GM19025 (cell line): ENCODE measurements at regions not wholly inside any gene's neighbourhood (a gene's known extent, or its start where the extent isn't known, plus 50 kb on each side); places are given as distances from the start of the nearest gene placed in this dataset.
"Not testable (repeated sequence)": the region's sequence is repeated elsewhere in the genome, so short reads cannot be mapped to it uniquely, and the experiment has no call there.

Source experiments
- ATAC-seq: cut with Tn5 transposase; IDR thresholded peaks from one replicate; pipeline ENCODE4 v1.9.1; 2021; ENCODE audit warnings: mild to moderate bottlenecking, low read depth, moderate library complexity; ENCODE audit not compliant: unreplicated experiment

GRCh38 chr5:72760259-72760658 lies 56.2 kb upstream of the TNPO1 start:
- no peak for ATAC-seq

GRCh38 chr5:72752909-72753308 lies 63.6 kb upstream of the TNPO1 start:
- ATAC-seq, result no peak

DNA sequence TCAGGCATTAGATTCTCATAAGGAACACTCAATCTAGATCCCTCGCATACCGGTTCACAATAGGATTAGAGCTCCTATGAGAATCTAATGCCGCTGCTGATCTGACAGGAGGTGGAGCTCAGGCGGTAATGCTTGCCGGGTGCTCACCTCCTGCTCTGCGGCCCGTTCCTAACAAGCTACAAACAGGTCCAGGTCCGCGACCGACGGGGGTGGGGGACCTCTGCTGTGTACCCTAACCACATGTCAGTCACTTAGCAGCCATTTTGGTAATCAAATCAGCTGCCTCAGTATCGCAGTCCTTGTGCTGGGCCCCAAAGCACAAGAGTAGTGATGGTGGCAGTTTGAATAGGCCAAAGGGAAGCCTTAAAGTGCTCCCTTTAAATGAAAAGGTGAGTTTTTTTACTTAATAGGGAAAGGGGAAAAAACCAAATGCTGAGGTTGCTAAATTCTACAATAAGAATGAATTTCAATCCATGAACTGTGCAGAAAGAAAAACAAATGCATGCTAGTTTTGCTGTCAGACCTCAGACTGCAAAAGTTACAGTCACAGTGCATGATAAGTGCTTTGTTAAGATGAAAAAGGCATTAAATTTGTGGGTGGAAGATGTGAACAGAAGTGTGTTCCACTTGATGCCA lies 67.0 kb upstream of the TNPO1 start:
- no peak for ATAC-seq

DNA sequence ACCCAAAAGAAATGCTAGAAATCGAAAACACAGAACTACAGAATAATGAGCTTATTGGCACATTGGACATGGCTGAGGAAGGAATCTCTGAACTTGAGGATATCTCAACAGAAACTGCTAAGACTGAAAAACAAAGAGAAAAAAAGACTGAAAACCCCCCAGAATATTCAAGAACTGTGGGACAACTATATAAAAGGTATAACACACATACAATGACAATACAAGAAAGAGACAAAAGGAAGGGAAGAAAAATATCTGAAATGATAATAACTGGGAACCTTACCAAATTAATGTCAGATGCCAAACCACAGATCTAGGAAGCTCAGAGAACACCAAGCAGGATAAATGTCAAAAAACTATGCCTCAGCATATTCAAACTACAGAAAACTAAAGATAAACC lies 68.6 kb upstream of the TNPO1 start:
- no peak for ATAC-seq

GRCh38 chr5:72746736-72747135 lies 69.7 kb upstream of the TNPO1 start:
- no peak for ATAC-seq

- ATAC-seq, result no peak
Observed at GRCh38 chr5:72744136-72744535, 72.3 kb upstream of the TNPO1 start.

DNA sequence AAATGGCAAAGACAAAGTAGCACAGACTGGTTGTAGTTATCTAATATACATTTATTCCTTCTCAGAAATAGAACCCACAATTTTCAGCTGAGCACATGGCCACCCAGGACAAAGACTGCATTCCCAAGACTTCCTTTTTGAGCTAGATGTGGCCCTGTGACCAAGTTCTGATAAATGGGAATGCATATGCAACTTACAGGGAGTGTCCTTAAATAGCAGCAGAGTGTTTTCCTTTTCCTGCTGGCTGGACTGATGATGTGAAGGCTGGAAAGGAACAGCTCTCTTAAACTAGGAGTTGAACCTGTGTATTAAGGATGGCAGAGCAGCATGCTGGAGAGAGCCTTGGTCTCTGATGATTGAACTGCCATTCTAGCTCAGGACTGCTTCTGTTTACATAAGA lies 74.7 kb upstream of the TNPO1 start:
- ATAC-seq, result no peak

GRCh38 chr5:72733810-72734209 lies 82.7 kb upstream of the TNPO1 start:
- ATAC-seq, result no peak

GRCh38 chr5:72723581-72723980 lies 92.9 kb upstream of the TNPO1 start:
- ATAC-seq, result no peak

DNA sequence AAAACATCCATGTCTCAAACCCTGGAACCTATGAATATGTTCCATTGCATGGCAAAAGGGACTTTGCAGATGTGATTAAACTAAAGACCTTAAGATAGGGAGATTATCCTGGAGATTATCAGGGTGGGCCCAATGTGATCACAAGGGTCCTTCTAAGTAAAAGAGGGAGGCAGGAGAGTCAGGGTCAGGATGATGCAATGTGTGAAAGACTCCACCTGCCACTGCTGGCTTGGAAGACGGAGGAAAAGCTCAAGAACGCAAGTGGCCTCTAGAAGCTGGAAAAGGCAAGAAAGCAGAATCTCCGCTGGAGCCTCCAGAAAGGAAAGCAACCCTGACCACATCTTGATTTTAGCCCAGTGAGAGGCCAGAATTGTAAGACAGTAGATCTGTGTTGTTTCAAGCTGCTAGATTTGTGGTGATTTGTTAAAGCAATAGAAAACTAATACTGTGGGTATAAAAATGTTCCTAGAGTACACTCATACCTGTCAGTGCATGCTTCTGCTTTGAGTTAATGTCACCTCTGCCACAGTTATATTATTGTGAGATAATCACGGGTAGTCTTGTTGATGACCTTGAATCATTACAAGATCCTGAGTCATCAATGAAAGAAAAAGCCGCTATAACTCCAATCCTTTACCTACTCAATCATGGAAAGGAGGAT lies 93.5 kb upstream of the TNPO1 start:
- ATAC-seq, result no peak

- no peak for ATAC-seq
Observed at GRCh38 chr5:72721844-72722243, 94.6 kb upstream of the TNPO1 start.

GRCh38 chr5:72720205-72720604 lies 96.3 kb upstream of the TNPO1 start:
- ATAC-seq, result no peak

DNA sequence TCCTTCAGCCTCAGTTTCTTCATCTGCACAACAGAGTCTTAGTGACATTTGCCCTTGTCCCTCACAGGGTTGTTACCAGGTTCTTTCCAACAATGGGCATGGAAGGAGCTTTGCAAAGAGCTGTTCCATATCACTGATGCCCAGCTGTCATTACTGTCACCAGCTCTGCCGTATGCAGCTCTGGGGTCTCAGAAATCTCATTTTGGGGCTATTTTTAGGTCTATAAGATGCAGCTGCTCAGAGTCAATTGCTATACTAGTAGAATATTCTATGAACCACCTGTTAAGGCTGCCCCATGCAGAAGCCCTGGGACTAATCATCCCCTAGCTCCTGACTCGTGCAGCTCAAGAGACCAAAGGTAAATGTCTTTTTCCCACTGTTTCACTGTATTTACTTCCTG lies 105.1 kb upstream of the TNPO1 start:
- no peak for ATAC-seq

- no peak for ATAC-seq
Observed at GRCh38 chr5:72709341-72709740, 107.1 kb upstream of the TNPO1 start.

- no peak for ATAC-seq
Observed at GRCh38 chr5:72705178-72705577, 111.3 kb upstream of the TNPO1 start.

GRCh38 chr5:72703876-72704275 lies 112.6 kb upstream of the TNPO1 start:
- ATAC-seq, result no peak

GRCh38 chr5:72702881-72703434 lies 113.5 kb upstream of the TNPO1 start:
- ATAC-seq, result no peak

DNA sequence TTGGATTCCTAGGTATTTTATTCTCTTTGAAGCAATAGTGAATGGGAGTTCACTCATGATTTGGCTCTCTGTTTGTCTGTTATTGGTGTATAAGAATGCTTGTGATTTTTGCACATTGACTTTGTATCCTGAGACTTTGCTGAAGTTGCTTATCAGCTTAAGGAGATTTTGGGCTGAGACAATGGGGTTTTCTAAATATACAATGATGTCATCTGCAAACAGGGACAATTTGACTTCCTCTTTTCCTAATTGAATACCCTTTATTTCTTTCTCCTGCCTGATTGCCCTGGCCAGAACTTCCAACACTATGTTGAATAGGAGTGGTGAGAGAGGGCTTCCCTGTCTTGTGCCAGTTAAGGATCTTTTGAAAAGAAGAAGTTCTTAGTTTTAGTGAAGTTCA lies 114.4 kb upstream of the TNPO1 start:
- ATAC-seq, result not testable (repeated sequence)

DNA sequence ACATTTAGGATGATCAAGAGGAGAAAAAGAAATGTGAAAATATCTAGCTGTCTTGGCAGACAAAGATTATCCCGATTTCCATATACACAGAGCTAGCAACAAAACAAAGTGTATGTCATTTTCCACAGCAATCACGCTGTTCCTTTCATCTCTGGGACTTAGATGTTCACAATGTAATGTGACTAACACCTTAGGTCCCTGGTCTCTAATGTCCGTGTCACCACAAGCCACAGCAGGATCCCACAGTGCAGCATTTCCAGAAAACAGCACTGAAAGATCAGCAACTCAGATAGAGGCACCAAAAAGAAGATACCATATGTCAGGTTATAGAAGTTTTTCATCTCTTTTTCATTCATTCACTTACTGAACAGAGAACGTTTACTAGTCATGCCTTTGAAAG lies 118.0 kb upstream of the TNPO1 start:
- ATAC-seq, result no peak

DNA sequence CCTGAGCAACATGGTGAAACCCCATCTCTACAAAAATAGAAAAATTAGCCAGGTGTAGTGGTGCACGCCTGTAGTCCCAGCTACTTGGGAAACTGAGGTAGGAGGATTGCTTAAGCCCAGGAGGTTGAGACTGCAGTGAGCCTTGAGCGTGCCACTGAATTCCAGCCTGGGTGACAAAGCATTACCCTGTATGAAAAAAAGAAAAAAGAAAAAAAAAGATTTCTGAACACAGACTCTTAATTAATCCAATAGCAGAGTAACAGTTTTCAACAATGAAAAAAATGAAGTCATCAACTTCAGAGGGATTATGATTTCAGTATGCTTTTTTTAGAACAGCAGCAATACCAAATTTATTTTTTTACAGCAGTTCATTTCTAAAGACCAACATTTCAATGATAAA lies 118.8 kb upstream of the TNPO1 start:
- ATAC-seq, result no peak

DNA sequence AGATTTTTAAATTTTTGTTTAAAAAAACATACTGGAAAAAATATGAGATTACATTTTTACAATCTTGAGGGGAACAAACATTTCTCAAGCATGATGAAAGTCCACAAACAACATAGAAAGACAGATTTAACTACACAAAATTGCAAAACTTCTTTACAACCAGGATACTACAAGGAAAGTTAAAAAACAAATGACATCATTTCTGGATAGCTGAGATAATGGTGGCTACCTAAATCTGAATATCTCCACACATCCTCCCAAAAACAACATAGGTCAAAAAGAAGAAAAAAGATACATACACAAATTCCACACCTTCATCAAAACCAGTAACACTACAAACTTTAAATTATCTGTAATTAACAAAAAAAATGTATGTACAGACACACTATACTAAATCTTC lies 120.8 kb upstream of the TNPO1 start:
- no peak for ATAC-seq

DNA sequence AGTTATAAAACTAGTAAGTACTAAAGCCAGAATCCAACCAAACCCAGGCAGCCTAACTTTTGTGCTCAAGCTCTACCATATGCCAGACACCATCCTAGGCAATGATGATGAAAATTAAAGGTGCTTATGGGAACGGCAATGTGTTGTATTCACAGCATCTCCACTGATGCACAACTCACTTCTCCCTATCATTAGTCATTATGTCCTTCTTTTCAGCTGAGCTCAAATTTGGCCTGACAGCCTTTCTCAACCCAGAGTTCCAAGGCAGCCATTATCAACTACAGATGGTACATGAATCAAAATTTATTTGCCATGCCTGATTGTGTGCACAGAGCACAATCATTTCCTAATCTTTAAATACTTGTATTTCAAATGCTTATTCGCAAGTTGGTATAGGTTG lies 121.6 kb upstream of the TNPO1 start:
- ATAC-seq, result no peak
